Sigmoid colon (tissue), 4 donors: ENCODE measurements at regions not wholly inside any gene's neighbourhood (a gene's known extent, or its start where the extent isn't known, plus 50 kb on each side); places are given as distances from the start of the nearest gene placed in this dataset.

Experiments used
- EP300 ChIP-seq, 4 donors: sonication (generic); formaldehyde crosslinking; IDR thresholded peaks; one replicate each; pipeline ENCODE4 v1.6.1; 2017; ENCODE audit warnings: antibody characterized with exemption in 4 of 4
- POLR2A ChIP-seq, 2 donors: fragments of 450-650 bp; IDR thresholded peaks; one replicate each; pipeline ENCODE4 v1.6.1; 2016; ENCODE audit warnings: antibody characterized with exemption in 2 of 2, mild to moderate bottlenecking in 2 of 2, moderate library complexity in 2 of 2
- POLR2AphosphoS5 ChIP-seq, 4 donors: sonication (generic); formaldehyde crosslinking; IDR thresholded peaks; one replicate each; pipeline ENCODE4 v1.6.1; 2017; ENCODE audit warnings: antibody characterized with exemption in 4 of 4
- TF ChIP-seq, protein P1 (sequence below), 4 experiments: fragments of 450-650 bp in 3 of 4; fragments of 200-600 bp in 1 of 4; IDR thresholded peaks; one replicate each; pipeline ENCODE4 v1.5.1; 2016 to 2019; ENCODE audit warnings: antibody characterized with exemption in 4 of 4, mild to moderate bottlenecking in 3 of 4, moderate library complexity in 2 of 4

DNA sequence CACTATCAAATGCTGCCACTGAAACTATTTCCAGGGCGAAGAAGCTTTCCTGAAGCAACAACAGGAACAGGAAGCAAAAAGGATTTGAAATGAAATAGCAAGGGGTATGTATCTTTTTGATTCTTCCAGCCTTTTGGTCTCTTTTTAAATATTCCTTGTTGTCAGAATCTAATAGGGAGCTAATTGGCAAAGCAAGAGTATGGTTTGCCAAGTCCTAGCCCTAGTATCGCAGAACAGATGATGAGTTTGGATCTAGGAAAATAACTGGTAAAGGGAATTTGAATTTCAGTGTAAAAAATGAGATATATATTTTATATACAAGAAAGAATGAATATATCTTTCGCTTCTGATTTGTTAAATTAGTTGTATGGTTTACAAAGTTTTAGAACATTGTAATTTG, 252.5 kb downstream of the ANKRD7 start:
- TF ChIP-seq, protein P1, sequence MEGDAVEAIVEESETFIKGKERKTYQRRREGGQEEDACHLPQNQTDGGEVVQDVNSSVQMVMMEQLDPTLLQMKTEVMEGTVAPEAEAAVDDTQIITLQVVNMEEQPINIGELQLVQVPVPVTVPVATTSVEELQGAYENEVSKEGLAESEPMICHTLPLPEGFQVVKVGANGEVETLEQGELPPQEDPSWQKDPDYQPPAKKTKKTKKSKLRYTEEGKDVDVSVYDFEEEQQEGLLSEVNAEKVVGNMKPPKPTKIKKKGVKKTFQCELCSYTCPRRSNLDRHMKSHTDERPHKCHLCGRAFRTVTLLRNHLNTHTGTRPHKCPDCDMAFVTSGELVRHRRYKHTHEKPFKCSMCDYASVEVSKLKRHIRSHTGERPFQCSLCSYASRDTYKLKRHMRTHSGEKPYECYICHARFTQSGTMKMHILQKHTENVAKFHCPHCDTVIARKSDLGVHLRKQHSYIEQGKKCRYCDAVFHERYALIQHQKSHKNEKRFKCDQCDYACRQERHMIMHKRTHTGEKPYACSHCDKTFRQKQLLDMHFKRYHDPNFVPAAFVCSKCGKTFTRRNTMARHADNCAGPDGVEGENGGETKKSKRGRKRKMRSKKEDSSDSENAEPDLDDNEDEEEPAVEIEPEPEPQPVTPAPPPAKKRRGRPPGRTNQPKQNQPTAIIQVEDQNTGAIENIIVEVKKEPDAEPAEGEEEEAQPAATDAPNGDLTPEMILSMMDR (IDR thresholded peaks at IDR 0.05) = no peak
- TF ChIP-seq EP300 (IDR thresholded peaks at IDR 0.05) (no peak), POLR2AphosphoS5 (IDR thresholded peaks at IDR 0.05) (no peak), POLR2A (IDR thresholded peaks at IDR 0.05) (no peak)
